CD4-positive, alpha-beta T cell treated with Interleukin-10 for 1 hour (primary cell): ENCODE measurements at regions not wholly inside any gene's neighbourhood (a gene's known extent, or its start where the extent isn't known, plus 50 kb on each side); places are given as distances from the start of the nearest gene placed in this dataset.

Experiments used
- DNase-seq: peaks from one replicate; pipeline ENCODE4 v3.0.0-alpha.2; 2020

DNA sequence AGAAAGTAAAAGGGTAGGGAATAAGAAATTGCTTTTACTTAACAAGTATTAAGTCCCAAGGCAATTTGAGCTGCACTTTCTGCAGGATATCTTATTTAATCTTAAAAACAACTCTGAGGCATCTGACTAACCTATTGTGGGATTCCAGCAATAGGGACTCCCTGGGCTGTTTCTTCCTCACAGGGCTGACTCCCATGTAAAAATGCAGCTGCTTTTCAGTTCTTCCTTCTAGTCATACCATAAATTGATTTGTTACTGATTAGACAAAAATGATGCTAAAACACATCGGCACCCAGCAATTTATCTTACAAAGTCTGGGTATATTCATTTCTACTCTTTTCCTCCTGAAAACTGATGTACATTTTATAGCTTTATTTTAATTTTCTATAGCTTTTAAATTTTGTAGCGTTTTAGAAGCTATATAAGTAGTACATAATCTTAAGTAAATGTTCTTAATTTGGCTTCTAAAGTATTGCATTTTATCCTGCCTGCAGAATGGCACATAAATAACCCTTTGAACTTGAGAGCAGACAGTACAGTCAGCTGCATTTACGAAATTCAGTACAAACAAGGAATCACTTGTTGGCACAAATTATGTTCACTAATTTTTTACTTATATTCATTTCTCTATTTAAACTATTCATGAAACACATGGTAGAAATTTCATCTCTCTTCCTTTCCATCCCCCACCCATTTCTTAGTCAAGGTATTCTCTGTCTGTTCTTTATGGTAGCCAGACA lies 102.4 kb upstream of the FRY start:
- no peak for DNase-seq

DNA sequence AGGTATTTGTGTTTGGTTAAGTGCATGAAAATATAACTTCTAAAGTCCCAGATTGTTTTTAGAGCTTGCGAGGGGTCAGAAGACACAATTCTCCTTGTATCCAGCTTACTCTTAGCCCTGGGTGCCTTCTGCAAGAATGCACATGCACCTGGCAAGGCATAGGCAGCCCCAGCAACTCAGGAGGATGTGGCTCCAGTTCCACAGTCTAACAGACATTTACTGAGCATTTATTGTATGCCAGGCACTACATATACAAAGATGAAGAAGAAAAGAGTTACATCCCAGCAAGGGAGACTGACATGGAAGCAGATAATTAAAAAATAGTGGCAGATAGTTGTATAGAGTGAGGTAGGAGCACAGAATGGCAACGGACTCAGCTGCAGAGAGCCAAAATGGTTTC lies 101.1 kb upstream of the FRY start:
- DNase-seq, result no peak

DNA sequence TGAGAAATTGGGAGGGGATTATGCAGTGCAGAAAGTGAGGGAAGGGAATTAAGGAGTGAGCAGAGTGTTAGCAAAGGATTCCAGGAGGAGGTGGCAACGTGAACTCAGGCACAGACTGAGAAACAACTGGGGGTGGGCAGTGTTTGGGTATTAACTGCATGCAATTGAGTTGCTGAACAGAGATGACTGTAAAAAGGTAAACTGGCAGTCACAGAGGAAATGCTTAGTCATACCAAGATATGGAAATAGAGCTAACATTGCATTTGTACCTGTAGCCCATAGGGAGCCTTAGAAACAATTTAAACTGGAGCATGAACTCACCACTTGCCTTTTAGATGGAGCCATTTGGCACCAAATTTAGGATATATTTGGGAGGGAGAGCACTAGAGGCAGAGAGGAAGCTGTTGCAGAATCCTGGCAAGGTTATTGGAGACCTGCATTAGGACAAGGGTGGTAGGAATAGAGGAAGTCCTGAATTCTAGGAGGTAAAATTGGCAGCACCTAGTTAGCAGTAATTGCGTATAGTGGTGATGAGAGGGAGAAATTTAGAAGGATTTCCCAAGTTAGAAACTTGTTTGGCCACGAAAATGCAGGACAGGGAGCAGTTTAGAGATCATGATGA lies 100.6 kb upstream of the FRY start:
- peak; percentile 20 for DNase-seq

- no peak for DNase-seq
Observed at GRCh38 chr13:31937436-31937835, 94.1 kb upstream of the FRY start.

DNA sequence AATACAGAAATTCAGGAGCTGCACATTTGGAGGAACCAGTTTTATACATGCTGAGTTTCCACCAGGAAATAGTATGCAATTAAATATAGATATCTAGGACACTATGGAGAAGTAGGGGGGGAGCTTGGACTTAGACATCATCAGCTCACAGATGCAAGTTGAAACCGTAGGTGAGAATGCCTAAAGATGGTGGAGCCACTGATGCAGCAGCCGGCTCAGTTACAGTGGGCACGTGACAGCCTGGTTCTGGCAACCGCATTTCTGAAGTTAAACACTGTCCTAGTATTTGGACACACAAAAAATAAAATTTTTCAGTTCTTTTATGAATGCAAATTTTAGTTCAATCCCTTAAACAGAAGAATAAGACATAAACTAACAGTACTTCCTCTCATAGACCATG lies 91.5 kb upstream of the FRY start:
- DNase-seq, result no peak

GRCh38 chr13:31943591-31943990 lies 88.0 kb upstream of the FRY start:
- DNase-seq, result no peak

GRCh38 chr13:31944262-31945160 lies 87.1 kb upstream of the FRY start:
- DNase-seq, result no peak

DNA sequence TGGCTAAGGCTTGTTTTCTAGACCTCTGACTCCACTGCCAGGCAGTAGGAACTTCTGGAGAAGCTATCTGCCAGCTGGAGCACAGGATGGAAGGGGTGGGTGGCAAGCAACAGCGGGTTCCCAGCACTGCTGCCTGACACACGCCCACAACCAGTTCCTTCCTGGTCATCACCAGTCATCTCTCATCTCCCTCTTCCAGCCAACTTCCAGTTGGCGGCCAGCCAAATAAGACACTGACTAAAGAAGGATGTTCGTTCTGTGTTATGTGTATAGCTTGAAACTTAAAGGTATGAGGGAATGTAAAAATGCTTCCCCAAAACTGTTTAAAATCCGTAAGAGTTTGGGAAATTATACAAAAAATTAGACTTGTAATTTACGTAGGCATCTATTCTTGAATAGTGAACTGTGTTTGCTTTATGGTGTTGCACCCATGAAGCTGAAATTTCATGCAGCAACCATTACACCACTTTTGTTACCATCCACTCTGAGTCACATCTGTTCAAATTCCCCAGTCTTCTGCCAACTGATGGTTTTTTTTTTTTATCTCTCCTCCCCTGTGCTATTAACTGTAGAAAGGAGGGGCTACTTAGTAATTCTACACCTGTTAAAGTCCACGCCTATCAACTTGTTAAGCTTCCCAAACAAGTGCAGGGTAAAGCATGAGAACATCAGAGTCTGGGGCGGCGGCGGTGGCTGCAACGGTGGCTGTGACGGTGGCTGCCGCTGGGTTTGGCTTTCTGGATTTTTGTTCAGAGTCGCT lies 86.2 kb upstream of the FRY start:
- DNase-seq, result no peak

DNA sequence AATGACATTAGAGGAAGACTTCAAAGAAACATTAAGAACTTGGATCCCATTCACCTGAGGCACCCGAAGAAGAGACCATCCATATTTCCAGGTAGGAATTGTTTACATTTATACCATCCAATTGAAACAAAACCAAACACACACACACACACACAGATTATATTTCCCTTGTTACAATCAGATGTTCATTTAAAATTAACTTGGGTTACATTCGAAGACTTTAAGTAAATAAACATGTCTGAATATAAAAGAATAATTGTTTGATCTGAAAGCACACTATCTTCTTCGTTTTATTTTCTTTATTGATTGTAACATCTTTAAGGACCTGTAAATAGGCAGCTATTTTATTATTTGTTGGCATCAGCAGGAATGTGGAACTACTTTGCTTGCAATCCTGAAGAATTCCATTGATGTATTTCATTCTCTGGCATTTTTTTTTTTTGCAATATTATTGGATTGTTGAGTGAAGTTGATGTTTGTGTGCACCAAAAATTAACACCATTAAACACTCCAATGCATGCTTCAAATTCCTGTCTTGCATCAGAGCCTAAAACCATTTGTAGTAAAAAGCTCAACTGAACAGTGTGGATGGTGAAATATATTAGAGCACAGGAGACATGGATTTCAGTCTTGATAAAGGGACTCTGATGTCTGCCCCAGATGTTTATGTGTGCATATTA lies 85.3 kb upstream of the FRY start:
- no peak for DNase-seq

- DNase-seq, result no peak
Observed at GRCh38 chr13:31947105-31947504, 84.5 kb upstream of the FRY start.

GRCh38 chr13:31947506-31947905 lies 84.1 kb upstream of the FRY start:
- no peak for DNase-seq

- no peak for DNase-seq
Observed at GRCh38 chr13:31949486-31949885, 82.1 kb upstream of the FRY start.

- DNase-seq, result no peak
Observed at GRCh38 chr13:31950111-31950815, 81.3 kb upstream of the FRY start.

- DNase-seq, result peak; percentile 41
Observed at GRCh38 chr13:31951215-31951678, 80.3 kb upstream of the FRY start.

- no peak for DNase-seq
Observed at GRCh38 chr13:31952641-31953380, 78.8 kb upstream of the FRY start.

DNA sequence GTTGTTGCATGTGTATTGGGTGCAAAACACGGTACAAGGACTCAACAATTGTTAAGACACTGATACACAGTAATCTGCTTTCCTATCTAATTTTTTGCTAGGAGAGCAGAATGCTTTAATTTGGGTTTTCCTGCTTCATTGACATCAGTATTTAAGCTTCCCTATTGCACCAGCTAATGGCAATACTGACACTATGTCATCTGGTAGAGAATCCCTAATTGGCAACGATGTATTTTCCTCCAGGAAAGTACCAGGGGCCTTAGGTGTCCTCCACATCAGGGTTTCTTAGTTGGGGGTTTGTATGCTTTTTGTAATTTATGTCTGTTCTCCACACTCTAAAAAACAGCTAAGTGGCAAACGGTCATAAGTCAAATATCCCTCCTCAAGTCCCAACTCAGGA lies 76.5 kb upstream of the FRY start:
- no peak for DNase-seq

- DNase-seq, result no peak
Observed at GRCh38 chr13:31955741-31956140, 75.8 kb upstream of the FRY start.

- DNase-seq, result no peak
Observed at GRCh38 chr13:31956980-31957644, 74.5 kb upstream of the FRY start.

DNA sequence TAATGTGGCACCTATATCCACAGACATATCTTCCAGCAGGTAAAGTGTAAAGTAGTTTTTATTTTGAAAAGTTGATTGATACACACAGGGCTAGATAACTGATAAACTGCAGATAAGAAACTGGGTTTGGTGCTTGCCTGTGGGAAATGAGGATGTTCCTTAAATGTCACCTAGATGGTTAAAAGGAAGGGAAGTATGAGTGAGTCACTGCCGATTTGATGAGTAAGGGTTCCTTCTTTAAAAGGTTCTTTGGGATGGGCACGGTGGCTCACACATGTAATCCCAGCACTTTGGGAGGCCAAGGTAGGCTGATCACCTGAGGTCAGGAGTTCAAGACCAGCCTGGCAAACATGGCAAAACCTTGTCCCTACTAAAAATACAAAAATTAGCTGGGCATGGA lies 73.8 kb upstream of the FRY start:
- no peak for DNase-seq

- no peak for DNase-seq
Observed at GRCh38 chr13:31962731-31963370, 68.7 kb upstream of the FRY start.
